CD14-positive monocyte (primary cell): ENCODE measurements at regions not wholly inside any gene's neighbourhood (a gene's known extent, or its start where the extent isn't known, plus 50 kb on each side); places are given as distances from the start of the nearest gene placed in this dataset.

Source experiments
- DNase-seq, 3 donors: peaks; one replicate each; pipeline ENCODE4 v3.0.0-alpha.2; 2011 to 2022
- H2AFZ ChIP-seq: 2 replicates; pipeline ENCODE4 v1.6.0; 2012; ENCODE audit warnings: mild to moderate bottlenecking, low read depth, low read length, inconsistent platforms; ENCODE audit not compliant: insufficient read depth, poor library complexity, severe bottlenecking
- H3K27ac ChIP-seq, 2 donors: 1 replicate in 1 of 2; 2 replicates in 1 of 2; pipeline ENCODE4 v1.5.1; 2012 to 2013; ENCODE audit warnings: low read length in 2 of 2, control low read depth in 1 of 2, inconsistent platforms in 1 of 2, low read depth in 1 of 2, mild to moderate bottlenecking in 1 of 2
- H3K27me3 ChIP-seq, 2 donors: one replicate each; pipeline versions ENCODE4 v1.6.0 to v1.6.1; 2011 to 2013; ENCODE audit warnings: low read length in 2 of 2; ENCODE audit not compliant: control insufficient read depth in 2 of 2, insufficient read depth in 2 of 2
- H3K36me3 ChIP-seq, 2 donors: replicated peaks in 1 of 2; 1 replicate in 1 of 2; 2 replicates in 1 of 2; pipeline versions ENCODE4 v1.5.1 to v1.6.1; 2012 to 2013; ENCODE audit warnings: low read length in 2 of 2, control low read depth in 1 of 2, inconsistent platforms in 1 of 2, mild to moderate bottlenecking in 1 of 2; ENCODE audit not compliant: insufficient read depth in 2 of 2, control insufficient read depth in 1 of 2
- H3K4me1 ChIP-seq, 2 donors: 1 replicate in 1 of 2; 2 replicates in 1 of 2; pipeline versions ENCODE4 v1.5.1 to v1.6.1; 2012 to 2013; ENCODE audit warnings: low read length in 2 of 2, control low read depth in 1 of 2, inconsistent platforms in 1 of 2, mild to moderate bottlenecking in 1 of 2, moderate library complexity in 1 of 2; ENCODE audit not compliant: insufficient read depth in 2 of 2, control insufficient read depth in 1 of 2
- H3K4me2 ChIP-seq: replicated peaks from 2 replicates; pipeline ENCODE3; 2012; ENCODE audit warnings: low read length, moderate library complexity, mild to moderate bottlenecking; ENCODE audit not compliant: poor library complexity, severe bottlenecking; ENCODE audit errors: extremely low read depth
- H3K4me3 ChIP-seq, 3 experiments: fragments of 200-600 bp in 1 of 3; sonication (generic) in 1 of 3; replicated peaks in 1 of 3; 1 replicate in 2 of 3; 2 replicates in 1 of 3; pipeline ENCODE4 v1.5.1; 2011 to 2013; ENCODE audit warnings: low read length in 3 of 3, mild to moderate bottlenecking in 3 of 3, control low read depth in 2 of 3, low read depth in 2 of 3, inconsistent platforms in 1 of 3, moderate library complexity in 1 of 3
- H3K79me2 ChIP-seq: 2 replicates; pipeline ENCODE4 v1.6.0; 2012; ENCODE audit warnings: mild to moderate bottlenecking, control low read depth, inconsistent platforms, low read length, moderate library complexity; ENCODE audit not compliant: insufficient read depth
- H3K9ac ChIP-seq: 2 replicates; pipeline ENCODE4 v1.6.0; 2017; ENCODE audit warnings: low read length, mild to moderate bottlenecking; ENCODE audit not compliant: insufficient read depth, poor library complexity, severe bottlenecking
- H3K9me3 ChIP-seq, 2 donors: replicated peaks in 1 of 2; 1 replicate in 1 of 2; 2 replicates in 1 of 2; pipeline versions ENCODE4 v1.5.1 to v1.6.1; 2012 to 2013; ENCODE audit warnings: low read length in 2 of 2, control low read depth in 1 of 2; ENCODE audit not compliant: control insufficient read depth in 1 of 2, insufficient read depth in 1 of 2
- H4K20me1 ChIP-seq: 2 replicates; pipeline ENCODE4 v1.6.0; 2012; ENCODE audit warnings: mild to moderate bottlenecking, low read length, control low read depth, moderate library complexity; ENCODE audit not compliant: insufficient read depth
- H3K27ac Mint-ChIP-seq, 7 donors: one replicate each; pipeline ENCODE4 v1.8.0; 2020; ENCODE audit warnings: mild to moderate bottlenecking in 7 of 7, mixed read lengths in 7 of 7, moderate library complexity in 6 of 7, inconsistent platforms in 2 of 7
- H3K27me3 Mint-ChIP-seq, 3 donors: one replicate each; pipeline ENCODE4 v1.8.0; 2021 to 2022; ENCODE audit warnings: low read depth in 3 of 3, mild to moderate bottlenecking in 3 of 3, mixed read lengths in 3 of 3, moderate library complexity in 3 of 3, inconsistent platforms in 1 of 3
- H3K36me3 Mint-ChIP-seq, 2 donors: one replicate each; pipeline ENCODE4 v1.8.0; 2020; ENCODE audit warnings: mixed read lengths in 2 of 2, inconsistent platforms in 1 of 2, mild to moderate bottlenecking in 1 of 2
- H3K4me1 Mint-ChIP-seq: one replicate; pipeline ENCODE4 v1.8.0; 2020; ENCODE audit warnings: mild to moderate bottlenecking, mixed read lengths
- H3K4me3 Mint-ChIP-seq, 2 donors: one replicate each; pipeline ENCODE4 v1.8.0; 2020; ENCODE audit warnings: mild to moderate bottlenecking in 2 of 2, mixed read lengths in 2 of 2, moderate library complexity in 1 of 2
- H3K9me3 Mint-ChIP-seq, 7 donors: one replicate each; pipeline ENCODE4 v1.8.0; 2020 to 2022; ENCODE audit warnings: mixed read lengths in 7 of 7, mild to moderate bottlenecking in 6 of 7, moderate library complexity in 6 of 7, inconsistent platforms in 2 of 7
- WGBS: methylation state at CpG from one replicate; pipeline ENCODE4 v1.1.5; 2013; ENCODE audit warnings: missing lambda C conversion rate; ENCODE audit not compliant: insufficient coverage; 5-methylcytosine and 5-hydroxymethylcytosine counted together
- intact Hi-C, 2 donors: fragments of 100-400 bp; cut with micrococcal nuclease; formaldehyde crosslinking; loops; one replicate each; pipeline versions ENCODE4 v1.15.0 to v1.15.1; 2023
- TF ChIP-seq, protein P1 (sequence below): fragments of 200-600 bp; IDR thresholded peaks from one replicate; pipeline ENCODE4 v1.8.0; 2022; ENCODE audit warnings: antibody characterized with exemption, mild to moderate bottlenecking

DNA sequence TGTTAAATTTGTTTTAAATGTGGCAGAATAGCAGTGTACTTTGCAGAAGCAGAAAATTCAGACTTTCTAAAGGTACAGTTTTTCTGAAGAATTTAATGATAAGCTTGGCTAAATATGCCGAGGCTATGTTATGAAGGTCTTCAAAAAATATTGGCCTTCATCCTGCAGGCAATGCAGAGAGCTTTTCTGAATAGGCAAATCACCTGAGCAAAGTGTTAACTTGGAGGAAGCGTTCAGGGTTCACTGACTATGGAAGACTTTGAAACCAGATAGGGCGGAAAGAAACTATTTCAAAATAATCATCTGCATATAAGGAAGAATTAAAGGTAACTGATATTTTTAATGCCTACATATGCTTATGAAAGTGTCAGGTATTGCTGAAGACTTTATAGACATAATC is 133.7 kb upstream of the SETBP1 start:
- H2AFZ ChIP-seq: peak overlapping the region; percentile 5
- peak overlapping the region in 1 of 7 donors; percentile 4 for H3K27ac Mint-ChIP-seq
- no peaks in the 10 kb centered on the region for H3K27me3 ChIP-seq
- H3K4me1 ChIP-seq: peaks cover 9 to 11% of the 10 kb centered on the region in 2 donors
- no peak for DNase-seq
- no peaks in the 10 kb centered on the region for H3K9me3 ChIP-seq
- intact Hi-C loops: no loop called here
- H3K9ac ChIP-seq: no peak overlapping the region
- H3K36me3 Mint-ChIP-seq: no peaks in the 10 kb centered on the region
- H4K20me1 ChIP-seq: no peaks in the 10 kb centered on the region
- H3K4me2 ChIP-seq: no peak overlapping the region
- TF ChIP-seq, protein P1, sequence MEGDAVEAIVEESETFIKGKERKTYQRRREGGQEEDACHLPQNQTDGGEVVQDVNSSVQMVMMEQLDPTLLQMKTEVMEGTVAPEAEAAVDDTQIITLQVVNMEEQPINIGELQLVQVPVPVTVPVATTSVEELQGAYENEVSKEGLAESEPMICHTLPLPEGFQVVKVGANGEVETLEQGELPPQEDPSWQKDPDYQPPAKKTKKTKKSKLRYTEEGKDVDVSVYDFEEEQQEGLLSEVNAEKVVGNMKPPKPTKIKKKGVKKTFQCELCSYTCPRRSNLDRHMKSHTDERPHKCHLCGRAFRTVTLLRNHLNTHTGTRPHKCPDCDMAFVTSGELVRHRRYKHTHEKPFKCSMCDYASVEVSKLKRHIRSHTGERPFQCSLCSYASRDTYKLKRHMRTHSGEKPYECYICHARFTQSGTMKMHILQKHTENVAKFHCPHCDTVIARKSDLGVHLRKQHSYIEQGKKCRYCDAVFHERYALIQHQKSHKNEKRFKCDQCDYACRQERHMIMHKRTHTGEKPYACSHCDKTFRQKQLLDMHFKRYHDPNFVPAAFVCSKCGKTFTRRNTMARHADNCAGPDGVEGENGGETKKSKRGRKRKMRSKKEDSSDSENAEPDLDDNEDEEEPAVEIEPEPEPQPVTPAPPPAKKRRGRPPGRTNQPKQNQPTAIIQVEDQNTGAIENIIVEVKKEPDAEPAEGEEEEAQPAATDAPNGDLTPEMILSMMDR: no peak
- WGBS: 100% methylated on average over 1 of the region's 3 CpGs
- peaks cover 14% of the 10 kb centered on the region for H3K4me1 Mint-ChIP-seq
- H3K36me3 ChIP-seq: no peaks in the 10 kb centered on the region
- no peaks in the 10 kb centered on the region for H3K27me3 Mint-ChIP-seq
- no peaks in the 10 kb centered on the region for H3K79me2 ChIP-seq
- H3K9me3 Mint-ChIP-seq: peaks cover 0 to 2% (median 0%) of the 10 kb centered on the region in 7 donors
- no peak overlapping the region for H3K27ac ChIP-seq
- no peak overlapping the region for H3K4me3 ChIP-seq
- H3K4me3 Mint-ChIP-seq: no peak overlapping the region

- H3K9me3 Mint-ChIP-seq: peaks cover 0 to 2% (median 0%) of the 10 kb centered on the region in 7 donors
- H3K4me2 ChIP-seq: no peak overlapping the region
- intact Hi-C loops: no loop called here
These were observed 132.1 kb upstream of the SETBP1 start for GRCh38 chr18:44548291-44549221.

More at GRCh38 chr18:44548291-44549221, 132.1 kb upstream of the SETBP1 start:
- peak overlapping the region; percentile 59 for H2AFZ ChIP-seq
- H3K27ac ChIP-seq: no peak overlapping the region
- WGBS: 71% methylated on average over 2 of the region's 7 CpGs
- no peaks in the 10 kb centered on the region for H4K20me1 ChIP-seq
- H3K4me3 Mint-ChIP-seq: no peak overlapping the region
- peaks cover 9 to 11% of the 10 kb centered on the region in 2 donors for H3K4me1 ChIP-seq
- no peaks in the 10 kb centered on the region for H3K27me3 Mint-ChIP-seq
- no peaks in the 10 kb centered on the region for H3K79me2 ChIP-seq
- no peaks in the 10 kb centered on the region for H3K36me3 ChIP-seq
- H3K9ac ChIP-seq: no peak overlapping the region
- H3K9me3 ChIP-seq: no peaks in the 10 kb centered on the region
- TF ChIP-seq, protein P1: no peak
- no peak overlapping the region for H3K27ac Mint-ChIP-seq
- H3K27me3 ChIP-seq: no peaks in the 10 kb centered on the region
- DNase-seq: no peak
- H3K36me3 Mint-ChIP-seq: no peaks in the 10 kb centered on the region
- H3K4me1 Mint-ChIP-seq: peaks cover 14% of the 10 kb centered on the region
- H3K4me3 ChIP-seq: no peak overlapping the region
